HepG2 (cell line): ENCODE measurements at regions not wholly inside any gene's neighbourhood (a gene's known extent, or its start where the extent isn't known, plus 50 kb on each side); places are given as distances from the start of the nearest gene placed in this dataset.

ENCODE experiments used
- ATAC-seq: fragments of 200-7000 bp; cut with Tn5 transposase; 3 replicates; pipeline ENCODE4 v1.9.1; 2020; ENCODE audit warnings: mild to moderate bottlenecking, moderate library complexity
- BruUV-seq: library from RNA; stranded (reverse); fragments of 400-500 nt; replicated peaks from 2 replicates; lab custom pipeline; 2021; lab: Mats Ljungman, UMichigan
- CTCF ChIA-PET: fragments of 300-600 bp; formaldehyde crosslinking; extraction: SDS; loops from one replicate; lab custom pipeline; 2021; ENCODE audit warnings: low total read pairs, inconsistent platforms, low intra/inter-chr PET ratio; lab: Yijun Ruan, JAX
- POLR2A ChIA-PET: fragments of 350-600 bp; sonication (Branson Sonifier 250); formaldehyde crosslinking; loops from one replicate; lab custom pipeline; 2020; ENCODE audit warnings: antibody characterized with exemption, inconsistent platforms; lab: Yijun Ruan, JAX
- DNase-seq: peaks from one replicate; pipeline ENCODE4 v3.0.0-alpha.2; 2015; ENCODE audit warnings: low spot score
- FAIRE-seq: peaks from 3 replicates; lab custom pipeline; 2011; peaks lifted over from hg19 to GRCh38; lab: Jason Lieb, UNC
- H2AFZ ChIP-seq: one replicate; pipeline ENCODE4 v1.6.1; 2011; ENCODE audit warnings: low read length, inconsistent platforms
- H3K27ac ChIP-seq: fragments of 300-600 bp; 3 replicates; pipeline ENCODE4 v1.8.0; 2011; ENCODE audit warnings: mixed run types, mild to moderate bottlenecking, mixed read lengths, low read length, inconsistent platforms; ENCODE audit not compliant: insufficient read depth; ENCODE audit errors: extremely low read length
- H3K27me3 ChIP-seq, 2 experiments: fragments of 200-600 bp in 1 of 2; 2 replicates in 1 of 2; 3 replicates in 1 of 2; pipeline versions ENCODE4 v1.6.0 to v1.8.0; 2011; ENCODE audit warnings: low read length in 2 of 2, mild to moderate bottlenecking in 2 of 2, moderate library complexity in 2 of 2, inconsistent platforms in 1 of 2; ENCODE audit not compliant: insufficient read depth in 2 of 2, control insufficient read depth in 1 of 2
- H3K36me3 ChIP-seq, 2 experiments: fragments of 200-600 bp in 1 of 2; replicated peaks in 1 of 2; 2 replicates in 1 of 2; 3 replicates in 1 of 2; pipeline versions ENCODE4 v1.5.1 to v1.8.0; 2011; ENCODE audit warnings: low read length in 2 of 2, inconsistent platforms in 1 of 2; ENCODE audit not compliant: insufficient read depth in 2 of 2, control insufficient read depth in 1 of 2
- H3K4me1 ChIP-seq: 2 replicates; pipeline ENCODE4 v1.5.1; 2012; ENCODE audit warnings: low read length, inconsistent platforms; ENCODE audit not compliant: insufficient read depth
- H3K4me2 ChIP-seq: 2 replicates; pipeline ENCODE4 v1.6.0; 2011; ENCODE audit warnings: low read depth, low read length, inconsistent platforms
- H3K4me3 ChIP-seq, 3 experiments: fragments of 200-600 bp in 1 of 3; sonication (generic), shearing (Covaris generic) in 1 of 3; replicated peaks in 1 of 3; 2 replicates each; pipeline ENCODE4 v1.5.1; 2011 to 2016; ENCODE audit warnings: low read length in 3 of 3, inconsistent platforms in 2 of 3, low read depth in 2 of 3, mild to moderate bottlenecking in 2 of 3, control low read depth in 1 of 3, mixed read lengths in 1 of 3; ENCODE audit not compliant: insufficient read depth in 1 of 3
- H3K79me2 ChIP-seq: one replicate; pipeline ENCODE4 v1.6.1; 2011; ENCODE audit warnings: low read length, inconsistent platforms; ENCODE audit not compliant: insufficient read depth
- H3K9ac ChIP-seq: 2 replicates; pipeline ENCODE4 v1.6.0; 2011; ENCODE audit warnings: mild to moderate bottlenecking, low read depth, low read length, inconsistent platforms; ENCODE audit not compliant: insufficient read depth
- H3K9me3 ChIP-seq: 2 replicates; pipeline ENCODE4 v1.5.1; 2012; ENCODE audit warnings: mild to moderate bottlenecking, low read length
- H4K20me1 ChIP-seq: 2 replicates; pipeline ENCODE4 v1.6.0; 2011; ENCODE audit warnings: inconsistent platforms, mild to moderate bottlenecking, low read length, moderate library complexity; ENCODE audit not compliant: insufficient read depth
- AHR ChIP-seq: IDR thresholded peaks from 2 replicates; pipeline ENCODE4 v1.6.1; 2018; ENCODE audit warnings: missing genetic modification reagents, missing compliant biosample characterization
- CAMTA2 ChIP-seq: sonication (generic); formaldehyde crosslinking; IDR thresholded peaks from 2 replicates; pipeline ENCODE4 v1.4.0; 2020; ENCODE audit warnings: mild to moderate bottlenecking, missing genetic modification reagents, borderline replicate concordance
- CBX5 ChIP-seq: sonication (generic); formaldehyde crosslinking; IDR thresholded peaks from 2 replicates; pipeline ENCODE4 v1.4.0; 2020; ENCODE audit warnings: missing genetic modification reagents, borderline replicate concordance
- FOSL2 ChIP-seq: sonication (generic); formaldehyde crosslinking; IDR thresholded peaks from 2 replicates; pipeline ENCODE4 v1.4.0; 2020; ENCODE audit warnings: missing genetic modification reagents
- NFATC3 ChIP-seq: sonication (generic); formaldehyde crosslinking; IDR thresholded peaks from 2 replicates; pipeline ENCODE4 v1.5.1; 2020; ENCODE audit warnings: mild to moderate bottlenecking, missing genetic modification reagents
- SOX13 ChIP-seq, 3 experiments: fragments of 450-650 bp in 1 of 3; sonication (generic) in 1 of 3; formaldehyde crosslinking in 1 of 3; IDR thresholded peaks in 2 of 3; conservative IDR thresholded peaks in 1 of 3; 2 replicates each; pipeline versions ENCODE4 v1.5.0 to v1.6.1; 2016 to 2020; ENCODE audit warnings: antibody characterized with exemption in 1 of 3, mild to moderate bottlenecking in 1 of 3, missing compliant biosample characterization in 1 of 3, missing genetic modification reagents in 1 of 3, moderate library complexity in 1 of 3
- TGIF2 ChIP-seq: IDR thresholded peaks from 2 replicates; pipeline ENCODE4 v1.6.1; 2016; ENCODE audit warnings: control low read depth, missing compliant biosample characterization
- YEATS2 ChIP-seq: sonication (generic); formaldehyde crosslinking; IDR thresholded peaks from 2 replicates; pipeline ENCODE4 v1.4.0; 2020; ENCODE audit warnings: missing genetic modification reagents, borderline replicate concordance
- ZBTB42 ChIP-seq: sonication (generic); formaldehyde crosslinking; IDR thresholded peaks from 2 replicates; pipeline ENCODE4 v1.5.0; 2020; ENCODE audit warnings: mild to moderate bottlenecking, missing genetic modification reagents
- ZNF10 ChIP-seq: sonication (generic); formaldehyde crosslinking; IDR thresholded peaks from 2 replicates; pipeline ENCODE4 v1.4.0; 2020; ENCODE audit warnings: mild to moderate bottlenecking, low read depth, missing genetic modification reagents, borderline replicate concordance
- ZNF230 ChIP-seq: sonication (generic); formaldehyde crosslinking; IDR thresholded peaks from 2 replicates; pipeline ENCODE4 v1.4.0; 2020; ENCODE audit warnings: mild to moderate bottlenecking, missing genetic modification reagents
- ZNF251 ChIP-seq: sonication (generic); formaldehyde crosslinking; IDR thresholded peaks from 2 replicates; pipeline ENCODE4 v1.9.0; 2021; ENCODE audit warnings: mild to moderate bottlenecking, missing genetic modification reagents
- WGBS: methylation state at CpG from one replicate; pipeline ENCODE4 v1.1.6; 2017; ENCODE audit warnings: low lambda C conversion rate; 5-methylcytosine and 5-hydroxymethylcytosine counted together
- in situ Hi-C: cut with HindIII; loops from 2 replicates; pipeline ENCODE4 v1.10.0; 2017; ENCODE audit warnings: low pct_unique_long_range_greater_than_20kb; ENCODE audit not compliant: extremely low pct_ligation_motif_present
- intact Hi-C: fragments of 100-400 bp; cut with micrococcal nuclease; formaldehyde crosslinking; loops from one replicate; pipeline ENCODE4 v1.10.0; 2022; ENCODE audit not compliant: unreplicated experiment
- TF ChIP-seq, protein P1 (sequence below): sonication (generic); formaldehyde crosslinking; IDR thresholded peaks from 2 replicates; pipeline ENCODE4 v1.4.0; 2020; ENCODE audit warnings: mild to moderate bottlenecking, missing genetic modification reagents, borderline replicate concordance

DNA sequence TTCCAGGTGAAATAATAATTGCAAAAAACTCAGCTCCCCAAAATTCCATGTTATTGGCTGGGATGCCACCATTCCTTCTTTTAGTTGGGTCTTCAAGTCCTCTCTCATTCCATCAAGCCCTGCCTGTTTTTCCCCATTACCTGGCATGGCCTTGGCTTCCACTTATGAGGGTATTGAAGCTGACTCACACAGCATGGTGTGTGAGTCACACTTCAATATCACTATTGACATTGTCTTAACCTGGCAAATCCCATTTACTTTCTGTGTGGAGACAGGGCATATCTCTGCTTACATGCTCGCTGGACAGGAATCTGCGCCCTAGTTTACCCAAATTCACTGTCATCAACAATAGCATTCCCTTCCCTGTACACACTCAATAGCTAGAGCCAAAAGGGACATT, 1806.8 kb downstream of the BRINP3 start:
- Histone ChIP-seq H3K9me3 (no peaks in the 10 kb centered on the region), H3K36me3 (no peaks in the 10 kb centered on the region), H3K4me1 (no peaks in the 10 kb centered on the region)
- DNase-seq (peak; percentile 4), ATAC-seq (no peak)
- BruUV-seq: no TSS peak
- in situ Hi-C loops: no loop called here
- CTCF ChIA-PET: no interaction called here
- TF ChIP-seq SOX13 (IDR thresholded peaks at IDR 0.05) (no peak), SOX13 (CRISPR knock-in tag; conservative IDR thresholded peaks at IDR 0.05 in 1 of 2, IDR thresholded peaks at IDR 0.05 in 1 of 2) (no peak), ZNF230 (CRISPR knock-in tag) (no peak), ZNF251 (CRISPR knock-in tag) (no peak), FOSL2 (peak; percentile 37; the same call in 1 of the 2 replicates), NFATC3 (CRISPR knock-in tag) (no peak)
- TF ChIP-seq, protein P1, sequence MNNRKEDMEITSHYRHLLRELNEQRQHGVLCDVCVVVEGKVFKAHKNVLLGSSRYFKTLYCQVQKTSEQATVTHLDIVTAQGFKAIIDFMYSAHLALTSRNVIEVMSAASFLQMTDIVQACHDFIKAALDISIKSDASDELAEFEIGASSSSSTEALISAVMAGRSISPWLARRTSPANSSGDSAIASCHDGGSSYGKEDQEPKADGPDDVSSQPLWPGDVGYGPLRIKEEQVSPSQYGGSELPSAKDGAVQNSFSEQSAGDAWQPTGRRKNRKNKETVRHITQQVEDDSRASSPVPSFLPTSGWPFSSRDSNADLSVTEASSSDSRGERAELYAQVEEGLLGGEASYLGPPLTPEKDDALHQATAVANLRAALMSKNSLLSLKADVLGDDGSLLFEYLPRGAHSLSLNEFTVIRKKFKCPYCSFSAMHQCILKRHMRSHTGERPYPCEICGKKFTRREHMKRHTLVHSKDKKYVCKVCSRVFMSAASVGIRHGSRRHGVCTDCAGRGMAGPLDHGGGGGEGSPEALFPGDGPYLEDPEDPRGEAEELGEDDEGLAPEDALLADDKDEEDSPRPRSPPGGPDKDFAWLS (CRISPR knock-in tag): no peak
- TF ChIP-seq, all 625 proteins: peak for 1
- Histone ChIP-seq H3K4me2 (no peak overlapping the region), H3K27ac (no peak overlapping the region), H3K4me3 (no peak overlapping the region), H2AFZ (no peak overlapping the region), H3K9ac (no peak overlapping the region), H3K27me3 (no peaks in the 10 kb centered on the region), H4K20me1 (no peaks in the 10 kb centered on the region), H3K79me2 (no peaks in the 10 kb centered on the region)
- WGBS: 4% methylated on average over 2 of the region's 2 CpGs
- intact Hi-C loops: no loop called here
- POLR2A ChIA-PET: no interaction called here
- FAIRE-seq: no peak

DNA sequence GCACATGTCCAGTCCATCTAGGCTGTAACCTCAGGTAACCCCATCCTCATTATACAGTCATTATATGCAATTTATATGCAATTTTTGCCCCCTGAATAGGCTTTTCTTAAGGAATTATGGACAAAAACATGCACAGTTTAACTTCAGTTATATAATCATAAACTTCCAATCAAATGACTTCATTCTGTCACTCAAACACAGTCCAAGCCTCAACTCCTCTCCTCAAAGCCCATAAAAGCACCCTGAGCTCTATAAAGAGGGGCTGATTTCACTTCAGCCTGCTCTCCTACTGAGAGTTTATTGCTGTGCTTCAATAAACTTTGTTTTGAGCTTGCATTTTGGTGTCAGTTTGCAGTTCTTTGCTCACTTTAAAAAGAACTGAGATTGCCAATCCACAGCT, 1805.5 kb downstream of the BRINP3 start:
- Histone ChIP-seq H3K9ac (no peak overlapping the region), H3K9me3 (no peaks in the 10 kb centered on the region), H3K27ac (no peak overlapping the region), H3K4me3 (no peak overlapping the region), H3K4me2 (no peak overlapping the region)
- in situ Hi-C loops: no loop called here
- TF ChIP-seq ZNF10 (CRISPR knock-in tag): no peak
- no peak for TF ChIP-seq TGIF2 (CRISPR knock-in tag)
- TF ChIP-seq YEATS2 (CRISPR knock-in tag): no peak
- no peak for TF ChIP-seq AHR
- no peak for TF ChIP-seq CBX5 (CRISPR knock-in tag)
- TF ChIP-seq ZBTB42: no peak
- TF ChIP-seq CAMTA2 (CRISPR knock-in tag): no peak
- TF ChIP-seq, all 625 proteins: peak for 0
- no peaks in the 10 kb centered on the region for H3K4me1 ChIP-seq
- H3K79me2 ChIP-seq: no peaks in the 10 kb centered on the region
- no peak for ATAC-seq
- no peak for FAIRE-seq
- no peak for DNase-seq
- no peak overlapping the region for H2AFZ ChIP-seq
- intact Hi-C loops: no loop called here
- ChIA-PET CTCF (no interaction called here), POLR2A (no interaction called here)
- no TSS peak for BruUV-seq
- no peaks in the 10 kb centered on the region for H3K36me3 ChIP-seq
- no peaks in the 10 kb centered on the region for H3K27me3 ChIP-seq
- H4K20me1 ChIP-seq: no peaks in the 10 kb centered on the region
